AML-193 (cell line): ENCODE measurements at regions not wholly inside any gene's neighbourhood (a gene's known extent, or its start where the extent isn't known, plus 50 kb on each side); places are given as distances from the start of the nearest gene placed in this dataset.
"Not testable (repeated sequence)": the region's sequence is repeated elsewhere in the genome, so short reads cannot be mapped to it uniquely, and the experiment has no call there.

Source experiments
- DNase-seq, 2 experiments: peaks; one replicate each; lab custom pipeline; 2025; lab: John Stamatoyannopoulos, UW

- no peak for DNase-seq
Measured at GRCh38 chr1:104019675-104020049, 270.0 kb downstream of the AMY1C start.

GRCh38 chr1:104028416-104029035, 278.8 kb downstream of the AMY1C start:
- DNase-seq: no peak

GRCh38 chr1:104029456-104029970, 279.8 kb downstream of the AMY1C start:
- no peak for DNase-seq

GRCh38 chr1:104056786-104057185, 307.1 kb downstream of the AMY1C start:
- DNase-seq: no peak

GRCh38 chr1:104057219-104057898, 307.7 kb downstream of the AMY1C start:
- DNase-seq: not testable (repeated sequence)

- DNase-seq: not testable (repeated sequence)
Measured at GRCh38 chr1:104061637-104062036, 311.9 kb downstream of the AMY1C start.

GRCh38 chr1:104064399-104064798, 314.7 kb downstream of the AMY1C start:
- no peak for DNase-seq

- no peak for DNase-seq
Measured at GRCh38 chr1:104072915-104073371, 323.2 kb downstream of the AMY1C start.

GRCh38 chr1:104073463-104073902, 323.8 kb downstream of the AMY1C start:
- no peak for DNase-seq

GRCh38 chr1:104082221-104082620, 332.5 kb downstream of the AMY1C start:
- no peak for DNase-seq

GRCh38 chr1:104084380-104084779, 334.7 kb downstream of the AMY1C start:
- no peak for DNase-seq

- no peak for DNase-seq
Measured at GRCh38 chr1:104092698-104093097, 343.0 kb downstream of the AMY1C start.

GRCh38 chr1:104098837-104099236, 349.1 kb downstream of the AMY1C start:
- no peak for DNase-seq

- DNase-seq: no peak
Measured at GRCh38 chr1:104100115-104100514, 350.4 kb downstream of the AMY1C start.

GRCh38 chr1:104105465-104105864, 355.8 kb downstream of the AMY1C start:
- no peak for DNase-seq

GRCh38 chr1:104120525-104120924, 370.8 kb downstream of the AMY1C start:
- DNase-seq: no peak

GRCh38 chr1:104121271-104121670, 371.6 kb downstream of the AMY1C start:
- DNase-seq: no peak

GRCh38 chr1:104125266-104125665, 375.6 kb downstream of the AMY1C start:
- no peak for DNase-seq

GRCh38 chr1:104125970-104126369, 376.3 kb downstream of the AMY1C start:
- DNase-seq: no peak

GRCh38 chr1:104132382-104132973, 382.8 kb downstream of the AMY1C start:
- DNase-seq: peak; percentile 33 to 34

- DNase-seq: not testable (repeated sequence)
Measured at GRCh38 chr1:104135036-104135435, 385.3 kb downstream of the AMY1C start.

- DNase-seq: no peak
Measured at GRCh38 chr1:104136621-104137020, 386.9 kb downstream of the AMY1C start.

- DNase-seq: no peak
Measured at GRCh38 chr1:104156738-104157137, 407.0 kb downstream of the AMY1C start.
